Endothelial cell of umbilical vein (primary cell): ENCODE measurements at regions not wholly inside any gene's neighbourhood (a gene's known extent, or its start where the extent isn't known, plus 50 kb on each side); places are given as distances from the start of the nearest gene placed in this dataset.

Experiments used
- BruUV-seq: library from RNA; stranded (reverse); fragments of 400-500 nt; replicated peaks from 2 replicates; lab custom pipeline; 2021; lab: Mats Ljungman, UMichigan
- CTCF ChIA-PET: fragments of 300-600, 350-600 bp; sonication (Branson Sonifier 250); formaldehyde crosslinking; loops from one replicate; lab custom pipeline; 2021; ENCODE audit warnings: antibody characterized with exemption, inconsistent platforms; lab: Charles Lee
- POLR2A ChIA-PET: fragments of 300-600, 350-600 bp; sonication (Branson Sonifier 250); formaldehyde crosslinking; loops from one replicate; lab custom pipeline; 2021; ENCODE audit warnings: antibody characterized with exemption, inconsistent platforms; lab: Charles Lee
- DNase-seq: peaks from one replicate; pipeline ENCODE4 v3.0.0-alpha.2; 2011; ENCODE audit warnings: low read depth, low spot score
- FAIRE-seq: peaks from 2 replicates; lab custom pipeline; 2011; peaks lifted over from hg19 to GRCh38; lab: Jason Lieb, UNC
- H2AFZ ChIP-seq: 2 replicates; pipeline ENCODE4 v1.6.0; 2012; ENCODE audit warnings: low read depth, low read length, control low read depth, inconsistent platforms
- H3K27ac ChIP-seq: 2 replicates; pipeline ENCODE4 v1.5.1; 2011; ENCODE audit warnings: low read depth, mild to moderate bottlenecking, control low read depth, low read length, moderate library complexity; ENCODE audit not compliant: insufficient read depth
- H3K27me3 ChIP-seq, 2 experiments: 2 replicates each; pipeline versions ENCODE4 v1.6.0 to v1.6.1; 2011; ENCODE audit warnings: low read length in 2 of 2, mixed read lengths in 1 of 2; ENCODE audit not compliant: control insufficient read depth in 2 of 2, insufficient read depth in 2 of 2
- H3K36me3 ChIP-seq, 2 experiments: 2 replicates in 1 of 2; 3 replicates in 1 of 2; pipeline ENCODE4 v1.5.1; 2011; ENCODE audit warnings: low read length in 2 of 2, mild to moderate bottlenecking in 1 of 2, moderate library complexity in 1 of 2; ENCODE audit not compliant: control insufficient read depth in 2 of 2, insufficient read depth in 2 of 2; ENCODE audit errors: extremely low read depth in 1 of 2
- H3K4me1 ChIP-seq: 3 replicates; pipeline ENCODE4 v1.5.1; 2011; ENCODE audit warnings: mild to moderate bottlenecking, low read length; ENCODE audit not compliant: control insufficient read depth, insufficient read depth; ENCODE audit errors: extremely low read depth
- H3K4me2 ChIP-seq: 2 replicates; pipeline ENCODE4 v1.6.1; 2011; ENCODE audit warnings: low read length, control low read depth, mixed read lengths; ENCODE audit not compliant: insufficient read depth
- H3K4me3 ChIP-seq, 3 experiments: fragments of 200-600 bp in 1 of 3; sonication (generic), shearing (Covaris generic) in 1 of 3; replicated peaks in 1 of 3; 2 replicates each; pipeline ENCODE4 v1.5.1; 2011 to 2016; ENCODE audit warnings: control low read depth in 3 of 3, low read length in 3 of 3, mild to moderate bottlenecking in 2 of 3, inconsistent platforms in 1 of 3, low read depth in 1 of 3, moderate library complexity in 1 of 3; ENCODE audit not compliant: insufficient read depth in 1 of 3
- H3K79me2 ChIP-seq: 2 replicates; pipeline ENCODE4 v1.6.0; 2012; ENCODE audit warnings: low read length, inconsistent platforms; ENCODE audit not compliant: control insufficient read depth, insufficient read depth
- H3K9ac ChIP-seq: replicated peaks from 2 replicates; pipeline ENCODE3; 2011; ENCODE audit warnings: low read length, control low read depth; ENCODE audit not compliant: insufficient read depth; ENCODE audit errors: extremely low read depth
- H3K9me1 ChIP-seq: replicated peaks from 3 replicates; pipeline ENCODE4 v1.6.0; 2011; ENCODE audit warnings: mild to moderate bottlenecking, low read length; ENCODE audit not compliant: control insufficient read depth, insufficient read depth; ENCODE audit errors: extremely low read depth
- H3K9me3 ChIP-seq: replicated peaks from 2 replicates; pipeline ENCODE4 v1.5.1; 2012; ENCODE audit warnings: low read length, inconsistent platforms; ENCODE audit not compliant: control insufficient read depth, insufficient read depth
- H4K20me1 ChIP-seq: replicated peaks from 2 replicates; pipeline ENCODE3; 2011; ENCODE audit warnings: mild to moderate bottlenecking, low read length; ENCODE audit not compliant: control insufficient read depth, insufficient read depth; ENCODE audit errors: extremely low read depth
- CTCF ChIP-seq, 2 donors: IDR thresholded peaks; 1 replicate in 1 of 2; 2 replicates in 1 of 2; pipeline ENCODE4 v1.5.1; 2011; ENCODE audit warnings: low read length in 2 of 2, mild to moderate bottlenecking in 2 of 2, moderate library complexity in 2 of 2, control low read depth in 1 of 2, inconsistent platforms in 1 of 2, low read depth in 1 of 2; ENCODE audit not compliant: insufficient read depth in 1 of 2; ENCODE audit errors: extremely low read depth in 1 of 2
- EZH2 ChIP-seq: IDR thresholded peaks from 2 replicates; pipeline ENCODE4 v1.6.1; 2012; ENCODE audit warnings: borderline replicate concordance, low read depth, mild to moderate bottlenecking, moderate library complexity, low read length, inconsistent platforms; ENCODE audit not compliant: severe bottlenecking
- FOS ChIP-seq: IDR thresholded peaks from 2 replicates; pipeline ENCODE4 v1.6.1; 2011; ENCODE audit warnings: mild to moderate bottlenecking, low read length, moderate library complexity, borderline replicate concordance; ENCODE audit not compliant: insufficient read depth
- GATA2 ChIP-seq: IDR thresholded peaks from 2 replicates; pipeline ENCODE4 v1.7.0; 2011; ENCODE audit warnings: low read depth, mild to moderate bottlenecking, moderate library complexity, mixed read lengths, low read length; ENCODE audit not compliant: insufficient read length, insufficient read depth
- MAX ChIP-seq: IDR thresholded peaks from 2 replicates; pipeline ENCODE4 v1.6.1; 2011; ENCODE audit not compliant: insufficient read depth, insufficient read length
- MYC ChIP-seq: IDR thresholded peaks from one replicate; pipeline ENCODE4 v1.6.1; 2011; ENCODE audit warnings: mild to moderate bottlenecking, low read depth, low read length
- POLR2A ChIP-seq: IDR thresholded peaks from 2 replicates; pipeline ENCODE4 v1.6.1; 2012; ENCODE audit warnings: low read depth, mild to moderate bottlenecking, control low read depth, low read length
- POLR2AphosphoS5 ChIP-seq: IDR thresholded peaks from 2 replicates; pipeline ENCODE4 v1.6.1; 2012; ENCODE audit warnings: low read depth, mild to moderate bottlenecking, control low read depth, low read length, moderate library complexity; ENCODE audit not compliant: insufficient read depth
- dilution Hi-C: fragments of 300-500 bp; cut with MboI; formaldehyde crosslinking; loops from one replicate; pipeline ENCODE4 v1.15.0; 2019; ENCODE audit warnings: low sequenced_read_pairs; ENCODE audit not compliant: extremely low pct_ligation_motif_present
- intact Hi-C: fragments of 100-400 bp; cut with micrococcal nuclease; formaldehyde crosslinking; loops from one replicate; pipeline ENCODE4 v1.10.0; 2022

GRCh38 chrX:113353134-113353533, 512.5 kb upstream of the AMOT start:
- H3K27me3 ChIP-seq, result no peaks in the 10 kb centered on the region
- no peak overlapping the region for H3K27ac ChIP-seq
- POLR2A ChIA-PET, result no interaction called here
- BruUV-seq, result no TSS peak
- DNase-seq (no peak), FAIRE-seq (no peak)
- H3K4me2 ChIP-seq, result no peak overlapping the region
- TF ChIP-seq FOS (no peak), MYC (no peak), POLR2AphosphoS5 (no peak), GATA2 (no peak), POLR2A (no peak), MAX (no peak)
- no peaks in the 10 kb centered on the region for H4K20me1 ChIP-seq
- no peak overlapping the region for H2AFZ ChIP-seq
- no peaks in the 10 kb centered on the region for H3K4me1 ChIP-seq
- no peak overlapping the region for H3K9ac ChIP-seq
- no peaks in the 10 kb centered on the region for H3K9me1 ChIP-seq
- H3K4me3 ChIP-seq, result no peak overlapping the region
- CTCF ChIA-PET, result no interaction called here
- no peaks in the 10 kb centered on the region for H3K9me3 ChIP-seq
- no peaks in the 10 kb centered on the region for H3K79me2 ChIP-seq
- intact Hi-C loops, result no loop called here
- dilution Hi-C loops, result no loop called here
- no peaks in the 10 kb centered on the region for H3K36me3 ChIP-seq

- FAIRE-seq (no peak), DNase-seq (no peak)
- TF ChIP-seq EZH2 (no peak), POLR2AphosphoS5 (no peak), MAX (no peak), MYC (no peak), POLR2A (no peak), GATA2 (no peak), CTCF (IDR thresholded peaks at IDR 0.05; ENCODE audit: extremely low read depth in 1 of 2, insufficient read depth in 1 of 2, low read depth in 1 of 2, low read length in 2 of 2) (no peak)
- intact Hi-C loops (no loop called here), dilution Hi-C loops (no loop called here)
- Histone ChIP-seq H3K27ac (no peak overlapping the region), H3K36me3 (no peaks in the 10 kb centered on the region), H3K4me3 (no peak overlapping the region), H4K20me1 (no peaks in the 10 kb centered on the region), H3K79me2 (no peaks in the 10 kb centered on the region), H2AFZ (no peak overlapping the region), H3K27me3 (no peaks in the 10 kb centered on the region), H3K9me3 (no peaks in the 10 kb centered on the region), H3K4me1 (no peaks in the 10 kb centered on the region), H3K4me2 (no peak overlapping the region), H3K9me1 (no peaks in the 10 kb centered on the region), H3K9ac (no peak overlapping the region)
- CTCF ChIA-PET, result no interaction called here
- POLR2A ChIA-PET, result no interaction called here
- BruUV-seq, result no TSS peak
Observed at GRCh38 chrX:113330416-113330815, 489.8 kb upstream of the AMOT start.
